PFSK-1 (cell line): ENCODE measurements at regions not wholly inside any gene's neighbourhood (a gene's known extent, or its start where the extent isn't known, plus 50 kb on each side); places are given as distances from the start of the nearest gene placed in this dataset.

ENCODE experiments used
- FOXP2 ChIP-seq: optimal IDR thresholded peaks from 2 replicates; pipeline ENCODE3; 2011; ENCODE audit warnings: borderline replicate concordance, control low read depth, inconsistent platforms; ENCODE audit not compliant: insufficient read depth; ENCODE audit errors: extremely low read length, extremely low read depth
- POLR2AphosphoS5 ChIP-seq: IDR thresholded peaks from 2 replicates; pipeline ENCODE4 v1.6.1; 2012; ENCODE audit warnings: low read depth, mild to moderate bottlenecking, control low read depth, low read length, moderate library complexity
- SIN3A ChIP-seq: IDR thresholded peaks from 2 replicates; pipeline ENCODE4 v1.6.1; 2012; ENCODE audit warnings: mild to moderate bottlenecking, low read length, moderate library complexity, borderline replicate concordance; ENCODE audit not compliant: insufficient read depth
- TAF1 ChIP-seq: IDR thresholded peaks from 2 replicates; pipeline ENCODE4 v1.6.1; 2012; ENCODE audit warnings: low read length, control low read depth, borderline replicate concordance; ENCODE audit not compliant: insufficient read depth
- TF ChIP-seq, protein P1 (sequence below), 2 experiments: IDR thresholded peaks; 2 replicates each; pipeline versions ENCODE4 v1.6.1 to v1.8.0; 2011 to 2012; ENCODE audit warnings: low read depth in 2 of 2, low read length in 2 of 2, control low read depth in 1 of 2, inconsistent platforms in 1 of 2, mild to moderate bottlenecking in 1 of 2, moderate library complexity in 1 of 2; ENCODE audit not compliant: insufficient read depth in 1 of 2

DNA sequence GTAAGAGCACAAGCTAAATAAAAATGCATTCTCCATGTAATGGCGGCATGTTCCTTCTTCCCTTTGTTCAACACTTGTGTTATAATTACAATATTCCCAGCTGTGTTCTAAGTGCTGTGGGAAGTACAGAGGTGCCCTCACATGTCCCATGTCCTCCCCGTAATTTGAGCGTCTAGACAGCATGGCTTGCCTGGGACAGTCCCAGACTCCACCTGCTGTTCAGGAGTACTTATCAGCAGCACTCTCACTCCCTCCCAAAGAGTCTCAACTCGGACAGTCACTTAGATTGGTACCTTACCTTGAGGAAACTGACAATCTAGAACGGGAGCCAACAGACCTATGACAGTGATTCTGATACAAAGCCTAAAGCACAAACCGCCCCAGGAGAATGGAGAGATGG is 370.5 kb downstream of the EIPR1 start:
- TF ChIP-seq FOXP2, result no peak
- no peak for TF ChIP-seq SIN3A
- TF ChIP-seq POLR2AphosphoS5, result no peak
- TF ChIP-seq, protein P1, sequence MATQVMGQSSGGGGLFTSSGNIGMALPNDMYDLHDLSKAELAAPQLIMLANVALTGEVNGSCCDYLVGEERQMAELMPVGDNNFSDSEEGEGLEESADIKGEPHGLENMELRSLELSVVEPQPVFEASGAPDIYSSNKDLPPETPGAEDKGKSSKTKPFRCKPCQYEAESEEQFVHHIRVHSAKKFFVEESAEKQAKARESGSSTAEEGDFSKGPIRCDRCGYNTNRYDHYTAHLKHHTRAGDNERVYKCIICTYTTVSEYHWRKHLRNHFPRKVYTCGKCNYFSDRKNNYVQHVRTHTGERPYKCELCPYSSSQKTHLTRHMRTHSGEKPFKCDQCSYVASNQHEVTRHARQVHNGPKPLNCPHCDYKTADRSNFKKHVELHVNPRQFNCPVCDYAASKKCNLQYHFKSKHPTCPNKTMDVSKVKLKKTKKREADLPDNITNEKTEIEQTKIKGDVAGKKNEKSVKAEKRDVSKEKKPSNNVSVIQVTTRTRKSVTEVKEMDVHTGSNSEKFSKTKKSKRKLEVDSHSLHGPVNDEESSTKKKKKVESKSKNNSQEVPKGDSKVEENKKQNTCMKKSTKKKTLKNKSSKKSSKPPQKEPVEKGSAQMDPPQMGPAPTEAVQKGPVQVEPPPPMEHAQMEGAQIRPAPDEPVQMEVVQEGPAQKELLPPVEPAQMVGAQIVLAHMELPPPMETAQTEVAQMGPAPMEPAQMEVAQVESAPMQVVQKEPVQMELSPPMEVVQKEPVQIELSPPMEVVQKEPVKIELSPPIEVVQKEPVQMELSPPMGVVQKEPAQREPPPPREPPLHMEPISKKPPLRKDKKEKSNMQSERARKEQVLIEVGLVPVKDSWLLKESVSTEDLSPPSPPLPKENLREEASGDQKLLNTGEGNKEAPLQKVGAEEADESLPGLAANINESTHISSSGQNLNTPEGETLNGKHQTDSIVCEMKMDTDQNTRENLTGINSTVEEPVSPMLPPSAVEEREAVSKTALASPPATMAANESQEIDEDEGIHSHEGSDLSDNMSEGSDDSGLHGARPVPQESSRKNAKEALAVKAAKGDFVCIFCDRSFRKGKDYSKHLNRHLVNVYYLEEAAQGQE (IDR thresholded peaks at IDR 0.05; ENCODE audit: insufficient read depth in 1 of 2, low read depth in 2 of 2, low read length in 2 of 2), result no peak
- TF ChIP-seq TAF1, result no peak

GRCh38 chr2:3005859-3006501 is 371.6 kb downstream of the EIPR1 start:
- TF ChIP-seq SIN3A, result no peak
- TF ChIP-seq POLR2AphosphoS5, result no peak
- TF ChIP-seq TAF1, result no peak
- no peak for TF ChIP-seq FOXP2
- TF ChIP-seq, protein P1 (IDR thresholded peaks at IDR 0.05; ENCODE audit: insufficient read depth in 1 of 2, low read depth in 2 of 2, low read length in 2 of 2), result no peak

DNA sequence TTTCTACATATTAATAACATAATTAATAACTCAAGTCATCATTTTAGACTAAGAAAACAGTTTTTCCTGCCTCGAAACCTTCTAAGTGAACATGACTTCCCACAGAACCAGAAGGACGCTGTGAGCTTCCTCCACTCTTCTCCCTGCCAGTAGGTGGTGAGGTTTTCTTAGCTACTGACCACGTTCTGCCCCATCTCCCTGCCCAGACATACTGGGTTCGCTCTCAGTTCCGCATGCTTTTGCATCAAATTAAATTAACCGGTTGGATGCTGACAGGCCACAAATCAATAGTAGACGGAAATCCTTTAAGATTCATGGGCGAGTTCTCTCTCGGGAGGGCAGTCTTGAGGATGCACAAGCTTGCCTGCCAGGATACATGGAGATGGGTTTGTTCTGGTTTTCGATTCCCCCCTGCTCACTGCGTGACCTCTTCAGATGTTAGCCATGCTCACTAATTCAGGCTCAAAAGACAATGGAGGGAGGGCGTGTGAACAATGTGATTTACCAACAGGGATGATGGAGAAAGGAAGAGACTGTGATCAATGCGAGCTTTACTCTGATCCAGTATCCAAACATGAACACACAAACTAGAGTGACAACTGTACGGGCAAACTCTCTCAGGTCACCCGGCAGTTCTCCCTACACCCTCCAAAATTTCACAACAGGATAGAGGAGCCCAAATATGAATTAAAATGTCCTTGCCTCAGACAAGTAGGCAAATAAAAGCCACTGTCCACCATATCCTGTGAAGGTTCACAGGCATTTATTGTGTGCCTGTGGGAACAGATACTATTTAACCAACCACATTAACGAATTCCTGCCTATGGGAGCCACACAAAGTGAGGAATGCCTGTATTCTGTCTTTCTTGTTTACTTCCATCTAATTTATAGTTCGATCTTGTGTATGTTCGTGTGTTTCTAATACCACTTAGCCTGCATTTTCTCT is 375.7 kb downstream of the EIPR1 start:
- TF ChIP-seq, protein P1 (IDR thresholded peaks at IDR 0.05; ENCODE audit: insufficient read depth in 1 of 2, low read depth in 2 of 2, low read length in 2 of 2), result no peak
- no peak for TF ChIP-seq SIN3A
- TF ChIP-seq FOXP2, result no peak
- no peak for TF ChIP-seq TAF1
- no peak for TF ChIP-seq POLR2AphosphoS5

DNA sequence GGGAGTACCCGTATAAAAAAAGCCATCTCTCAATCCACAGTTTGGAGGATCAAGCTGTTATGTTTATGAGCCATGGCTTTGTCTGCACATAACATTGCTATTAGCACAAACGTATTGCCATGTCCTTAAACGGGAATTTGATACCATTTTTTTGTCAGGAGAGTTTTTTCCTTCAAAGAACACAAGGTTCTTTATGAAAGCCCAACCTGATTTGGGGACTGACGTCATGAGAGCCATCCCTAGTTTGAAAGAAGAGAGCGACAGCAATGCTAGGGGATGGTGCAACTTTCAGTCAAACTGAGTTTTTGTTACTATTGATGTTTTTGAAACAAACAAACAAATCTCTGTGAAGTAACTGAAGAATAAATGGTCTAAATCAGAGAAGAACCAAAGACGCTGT is 376.6 kb downstream of the EIPR1 start:
- no peak for TF ChIP-seq SIN3A
- TF ChIP-seq FOXP2, result no peak
- TF ChIP-seq, protein P1 (IDR thresholded peaks at IDR 0.05; ENCODE audit: insufficient read depth in 1 of 2, low read depth in 2 of 2, low read length in 2 of 2), result no peak
- TF ChIP-seq POLR2AphosphoS5, result no peak
- no peak for TF ChIP-seq TAF1
